ENCODE measurements at regions not wholly inside any gene's neighbourhood (a gene's known extent, or its start where the extent isn't known, plus 50 kb on each side); places are given as distances from the start of the nearest gene placed in this dataset.

DNA sequence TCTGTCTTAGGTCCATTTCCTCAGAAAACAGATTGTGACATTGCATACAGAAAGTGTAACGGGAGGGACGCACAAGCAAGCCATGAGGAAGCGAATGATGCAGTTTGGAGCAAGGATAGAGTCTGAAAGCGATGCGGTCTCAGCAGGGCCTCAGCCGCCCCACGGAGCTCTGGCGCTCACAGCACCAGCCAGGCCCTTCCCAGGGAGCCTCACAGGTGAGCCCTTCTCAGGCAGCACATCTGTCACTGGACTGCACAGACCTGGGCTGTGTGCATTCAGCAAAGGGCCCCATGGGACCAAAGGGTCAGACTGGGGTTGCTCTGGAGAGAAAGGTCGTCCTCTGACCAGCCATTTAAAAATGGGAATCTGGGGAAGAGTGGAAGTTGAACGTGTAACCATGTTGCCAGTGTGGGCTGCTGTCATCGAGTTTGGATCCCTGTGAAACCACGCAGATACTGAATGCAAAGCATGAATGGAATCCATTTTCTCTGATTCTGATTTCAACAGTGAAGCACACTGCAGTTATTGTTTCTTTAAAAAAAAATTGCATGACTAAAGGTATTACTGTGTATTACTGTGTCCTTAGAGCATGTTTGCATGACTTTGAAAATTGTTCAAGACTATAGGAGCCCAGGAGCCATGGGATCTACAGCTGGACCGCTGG lies 350.0 kb upstream of the AKR1E2 start:
- FAIRE-seq = no peak

DNA sequence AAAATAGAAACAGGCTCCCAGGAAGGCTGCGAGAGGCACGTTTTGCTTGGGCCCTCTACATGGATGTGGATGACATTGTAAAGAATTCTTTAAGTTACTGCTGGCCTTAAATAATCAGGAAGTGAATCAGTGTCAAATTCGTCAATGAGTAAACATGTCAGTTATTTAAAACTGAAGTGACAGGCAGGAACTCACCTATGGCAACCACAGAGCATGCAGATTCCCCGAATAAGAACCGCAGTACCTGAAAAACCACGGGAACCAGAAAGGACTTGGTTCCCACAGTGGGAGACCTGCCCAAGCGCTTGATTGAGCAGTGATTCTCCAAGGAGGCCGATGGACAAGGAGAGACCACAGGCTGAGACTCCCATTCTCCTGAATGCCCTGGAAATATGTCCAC lies 351.2 kb upstream of the AKR1E2 start:
- no peak for FAIRE-seq

DNA sequence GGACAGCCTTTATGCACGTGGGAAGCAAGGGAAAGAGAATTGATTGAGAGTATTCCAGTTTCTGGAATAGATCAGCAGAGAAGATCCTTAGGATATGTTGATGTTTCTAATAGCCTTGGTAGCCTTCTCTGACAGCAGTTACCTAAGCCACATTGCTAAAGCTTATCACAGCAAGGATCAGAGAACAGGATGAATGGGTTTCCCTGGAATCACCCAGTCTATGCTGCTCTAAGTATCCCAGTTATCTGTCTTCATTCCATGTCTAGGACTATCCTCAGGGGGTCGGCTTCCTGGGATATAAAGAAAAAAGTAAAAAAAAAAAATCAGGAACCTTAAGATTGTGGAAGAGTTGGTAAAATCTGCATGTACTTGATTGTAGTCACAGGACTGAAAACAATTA lies 352.0 kb upstream of the AKR1E2 start:
- no peak for FAIRE-seq

- no peak for FAIRE-seq
Observed at GRCh38 chr10:4472190-4472904, 353.7 kb upstream of the AKR1E2 start.

DNA sequence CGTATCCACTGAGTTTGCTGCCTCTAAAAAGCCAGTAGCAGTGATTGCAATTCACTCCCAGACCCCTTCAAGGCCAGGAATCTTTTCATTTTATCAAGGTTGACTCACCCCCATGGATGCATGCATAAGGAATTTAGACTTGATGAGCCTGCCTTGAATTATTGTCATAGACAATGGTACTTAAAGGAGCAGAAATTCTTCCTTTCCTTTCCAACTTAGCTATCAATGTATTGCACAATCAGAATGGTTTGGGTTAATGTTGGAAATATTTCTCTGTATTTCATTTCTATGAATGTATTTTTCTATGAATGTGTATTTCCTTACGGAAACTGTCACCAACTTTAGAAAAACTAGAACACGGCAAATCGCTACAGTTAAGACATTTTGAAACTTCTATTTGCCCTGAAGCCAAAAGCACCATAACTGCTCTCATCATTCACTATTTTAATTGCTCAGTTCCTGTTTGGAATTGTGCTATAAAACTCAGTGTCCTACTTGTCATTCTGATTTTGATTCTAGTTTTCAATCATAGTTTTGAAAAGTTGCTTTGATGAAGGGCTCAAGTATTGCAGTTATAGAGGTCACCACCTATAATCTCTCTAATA lies 355.7 kb upstream of the AKR1E2 start:
- no peak for FAIRE-seq

GRCh38 chr10:4467481-4467880 lies 358.5 kb upstream of the AKR1E2 start:
- no peak for FAIRE-seq

- FAIRE-seq = no peak
Observed at GRCh38 chr10:4460267-4460666, 365.7 kb upstream of the AKR1E2 start.

GRCh38 chr10:4459531-4459930 lies 366.5 kb upstream of the AKR1E2 start:
- no peak for FAIRE-seq

- no peak for FAIRE-seq
Observed at GRCh38 chr10:4457597-4457996, 368.4 kb upstream of the AKR1E2 start.

DNA sequence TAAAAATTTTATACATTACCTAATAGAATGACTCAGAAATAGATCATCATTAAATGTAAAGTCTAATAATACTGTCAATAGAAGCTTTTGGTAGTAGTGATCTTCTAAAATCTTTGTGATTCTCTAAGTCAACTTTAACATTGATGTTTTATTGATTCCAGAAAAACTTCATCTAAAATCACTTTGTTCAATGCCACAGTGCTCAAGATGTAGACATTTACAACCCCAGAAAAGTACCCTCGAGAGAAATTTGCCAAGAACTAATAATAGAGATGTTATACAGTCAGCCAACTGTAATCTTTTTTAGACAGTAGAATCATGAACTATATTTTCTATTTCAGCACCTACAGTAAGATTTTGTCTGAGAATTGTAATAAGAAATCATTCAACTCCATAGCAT lies 369.2 kb upstream of the AKR1E2 start:
- no peak for FAIRE-seq

- no peak for FAIRE-seq
Observed at GRCh38 chr10:4456279-4456678, 369.7 kb upstream of the AKR1E2 start.

- no peak for FAIRE-seq
Observed at GRCh38 chr10:4453950-4454349, 372.1 kb upstream of the AKR1E2 start.

DNA sequence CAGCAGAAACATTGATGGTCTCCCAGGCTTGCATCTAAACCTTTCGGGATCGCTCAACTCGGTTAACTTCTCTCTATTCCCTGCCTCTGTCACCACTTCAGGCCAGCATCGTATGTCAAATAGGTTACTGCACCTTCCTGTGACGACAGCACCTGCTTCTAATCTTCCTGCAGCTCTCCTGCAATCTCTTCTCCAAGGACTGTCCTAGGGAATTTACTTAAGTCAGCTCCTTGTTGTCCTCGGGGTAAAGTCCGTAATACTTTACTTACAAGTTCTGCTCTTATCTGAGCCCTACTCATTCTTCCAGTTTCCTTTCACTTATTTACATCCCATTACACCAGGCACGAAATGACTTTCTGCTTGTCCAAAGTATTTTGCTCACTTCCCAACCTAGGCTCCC lies 372.7 kb upstream of the AKR1E2 start:
- FAIRE-seq = no peak

GRCh38 chr10:4450981-4451908 lies 374.8 kb upstream of the AKR1E2 start:
- FAIRE-seq = no peak

- no peak for FAIRE-seq
Observed at GRCh38 chr10:4450169-4450568, 375.8 kb upstream of the AKR1E2 start.

GRCh38 chr10:4448030-4448429 lies 378.0 kb upstream of the AKR1E2 start:
- no peak for FAIRE-seq

GRCh38 chr10:4443419-4443818 lies 382.6 kb upstream of the AKR1E2 start:
- FAIRE-seq = no peak

DNA sequence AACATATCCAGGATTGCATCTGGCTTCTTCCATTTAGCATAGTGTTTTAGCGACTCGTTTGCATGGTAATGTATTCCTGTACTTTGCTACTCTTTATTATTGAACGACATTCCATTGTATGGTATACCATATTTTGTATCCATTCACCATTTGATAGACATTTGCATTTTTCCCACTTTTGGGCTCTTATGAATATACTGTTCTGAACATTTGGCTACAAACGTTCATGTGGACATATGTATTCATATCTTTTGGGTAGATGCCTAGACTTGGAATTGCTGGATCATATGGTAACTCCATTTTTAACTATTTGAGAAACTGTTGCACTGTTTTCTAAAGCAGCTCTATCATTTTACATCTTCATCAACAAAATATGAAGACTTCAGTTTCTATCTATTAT lies 383.7 kb upstream of the AKR1E2 start:
- FAIRE-seq = no peak

GRCh38 chr10:4440260-4440659 lies 385.7 kb upstream of the AKR1E2 start:
- FAIRE-seq = no peak

DNA sequence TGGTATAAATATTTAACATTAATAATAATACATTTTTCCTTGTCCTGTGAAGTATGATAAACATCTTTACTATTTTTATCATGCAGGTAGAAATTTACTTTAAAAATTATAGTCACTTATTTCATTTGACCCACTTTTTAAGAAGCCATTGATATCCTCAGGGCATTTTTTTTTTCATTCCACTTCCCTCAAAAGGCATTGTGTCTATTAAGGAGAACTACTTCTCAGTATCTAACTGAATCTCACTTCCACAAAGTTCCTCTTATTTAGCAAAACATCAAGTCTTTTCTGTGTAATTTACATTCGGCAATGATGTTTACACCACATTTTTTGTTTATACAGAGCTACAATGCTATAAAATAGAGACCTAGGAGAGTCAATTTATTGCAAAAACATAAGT lies 388.2 kb upstream of the AKR1E2 start:
- no peak for FAIRE-seq

DNA sequence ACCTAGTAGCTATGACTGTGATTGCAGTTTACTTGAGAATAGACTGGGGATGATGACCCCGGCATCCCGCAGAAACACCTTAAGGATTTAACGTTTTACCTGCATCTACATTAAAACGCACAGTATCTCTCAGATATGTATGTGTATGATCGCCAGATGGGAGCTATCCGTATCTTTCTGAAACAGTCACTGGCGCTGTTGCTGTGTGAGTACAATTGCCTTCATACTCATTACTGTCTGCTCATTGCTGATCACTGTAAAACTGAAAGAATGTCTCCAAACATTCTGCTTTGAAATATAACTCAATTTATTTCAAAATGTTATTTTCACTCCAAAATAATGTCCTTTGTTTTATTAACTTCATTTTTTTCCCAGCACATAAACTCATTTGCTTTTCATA lies 388.9 kb upstream of the AKR1E2 start:
- no peak for FAIRE-seq

GRCh38 chr10:4436103-4436502 lies 389.9 kb upstream of the AKR1E2 start:
- no peak for FAIRE-seq

GRCh38 chr10:4434516-4435071 lies 391.4 kb upstream of the AKR1E2 start:
- no peak for FAIRE-seq

Data from G401.6 (cell line).